Thyroid gland (tissue), 4 donors: ENCODE measurements at regions not wholly inside any gene's neighbourhood (a gene's known extent, or its start where the extent isn't known, plus 50 kb on each side); places are given as distances from the start of the nearest gene placed in this dataset.

ENCODE experiments used
- CTCF ChIP-seq, 6 experiments: fragments of 200-600 bp in 3 of 6; fragments of 450-650 bp in 3 of 6; sonication (generic) in 3 of 6; IDR thresholded peaks; one replicate each; pipeline ENCODE4 v1.5.1; 2016 to 2019; ENCODE audit warnings: antibody characterized with exemption in 6 of 6, mild to moderate bottlenecking in 2 of 6, inconsistent platforms in 1 of 6, moderate library complexity in 1 of 6
- POLR2A ChIP-seq, 2 donors: fragments of 450-650 bp; IDR thresholded peaks; one replicate each; pipeline ENCODE4 v1.6.1; 2017; ENCODE audit warnings: antibody characterized with exemption in 2 of 2, mild to moderate bottlenecking in 2 of 2, moderate library complexity in 1 of 2

DNA sequence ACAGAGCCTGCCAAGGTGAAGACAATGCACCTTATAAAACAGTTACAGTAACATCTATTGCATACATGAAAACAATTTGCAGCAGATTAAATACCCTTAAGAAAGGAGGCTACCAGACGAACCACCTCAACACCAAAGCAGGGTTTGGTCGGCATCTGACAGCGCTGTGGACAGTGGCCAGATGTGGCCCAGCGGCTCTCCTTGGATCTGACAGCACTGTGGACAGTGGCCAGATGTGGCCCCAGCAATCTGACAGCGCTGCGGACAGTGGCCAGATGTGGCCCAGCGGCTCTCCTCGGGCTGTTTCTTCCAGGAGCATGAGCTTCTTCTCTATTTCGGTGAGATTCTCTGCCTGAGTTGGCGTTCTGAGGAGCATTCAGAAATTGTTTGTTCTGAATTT lies 211.6 kb downstream of the ANKRD30B start:
- TF ChIP-seq CTCF (IDR thresholded peaks at IDR 0.05) (no peak), POLR2A (IDR thresholded peaks at IDR 0.05) (no peak)
